ENCODE measurements at regions not wholly inside any gene's neighbourhood (a gene's known extent, or its start where the extent isn't known, plus 50 kb on each side); places are given as distances from the start of the nearest gene placed in this dataset.
"Not testable (repeated sequence)": the region's sequence is repeated elsewhere in the genome, so short reads cannot be mapped to it uniquely, and the experiment has no call there.

GRCh38 chr2:144625626-144626025 lies 105.7 kb upstream of the ZEB2 start:
- TF ChIP-seq, protein P1, sequence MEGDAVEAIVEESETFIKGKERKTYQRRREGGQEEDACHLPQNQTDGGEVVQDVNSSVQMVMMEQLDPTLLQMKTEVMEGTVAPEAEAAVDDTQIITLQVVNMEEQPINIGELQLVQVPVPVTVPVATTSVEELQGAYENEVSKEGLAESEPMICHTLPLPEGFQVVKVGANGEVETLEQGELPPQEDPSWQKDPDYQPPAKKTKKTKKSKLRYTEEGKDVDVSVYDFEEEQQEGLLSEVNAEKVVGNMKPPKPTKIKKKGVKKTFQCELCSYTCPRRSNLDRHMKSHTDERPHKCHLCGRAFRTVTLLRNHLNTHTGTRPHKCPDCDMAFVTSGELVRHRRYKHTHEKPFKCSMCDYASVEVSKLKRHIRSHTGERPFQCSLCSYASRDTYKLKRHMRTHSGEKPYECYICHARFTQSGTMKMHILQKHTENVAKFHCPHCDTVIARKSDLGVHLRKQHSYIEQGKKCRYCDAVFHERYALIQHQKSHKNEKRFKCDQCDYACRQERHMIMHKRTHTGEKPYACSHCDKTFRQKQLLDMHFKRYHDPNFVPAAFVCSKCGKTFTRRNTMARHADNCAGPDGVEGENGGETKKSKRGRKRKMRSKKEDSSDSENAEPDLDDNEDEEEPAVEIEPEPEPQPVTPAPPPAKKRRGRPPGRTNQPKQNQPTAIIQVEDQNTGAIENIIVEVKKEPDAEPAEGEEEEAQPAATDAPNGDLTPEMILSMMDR (IDR thresholded peaks at IDR 0.05; ENCODE audit: extremely low read depth, insufficient read depth, missing control alignments), result no peak
- DNase-seq (ENCODE audit: low spot score), result no peak
- in situ Hi-C loops (cut with MboI; ENCODE audit: low pct_unique_long_range_greater_than_20kb, low sequenced_read_pairs, unreplicated experiment), result no loop called here

GRCh38 chr2:144625226-144625625 lies 105.3 kb upstream of the ZEB2 start:
- in situ Hi-C loops (cut with MboI; ENCODE audit: low pct_unique_long_range_greater_than_20kb, low sequenced_read_pairs, unreplicated experiment), result no loop called here
- no peak for DNase-seq (ENCODE audit: low spot score)
- TF ChIP-seq, protein P1 (IDR thresholded peaks at IDR 0.05; ENCODE audit: extremely low read depth, insufficient read depth, missing control alignments), result no peak

DNA sequence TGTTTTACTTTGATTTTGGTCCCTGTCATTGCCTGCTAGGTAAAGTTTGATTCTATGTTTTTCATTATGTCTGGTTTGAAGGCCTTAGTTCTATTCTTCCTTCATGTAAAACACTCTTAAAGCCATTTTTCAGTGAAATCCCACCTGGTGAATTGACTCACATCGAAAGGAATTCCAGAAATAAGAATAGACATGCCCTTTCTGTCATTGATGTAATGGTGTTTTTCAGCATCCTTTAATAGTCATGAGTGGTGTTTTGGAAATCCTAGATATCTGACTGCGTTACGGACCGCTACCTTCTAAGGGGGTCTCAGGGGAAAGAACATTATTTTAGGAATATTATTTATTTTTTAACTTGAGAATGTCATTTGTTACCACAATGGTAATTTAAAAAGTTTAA lies 104.5 kb upstream of the ZEB2 start:
- DNase-seq (ENCODE audit: low spot score), result no peak
- in situ Hi-C loops (cut with MboI; ENCODE audit: low pct_unique_long_range_greater_than_20kb, low sequenced_read_pairs, unreplicated experiment), result no loop called here
- TF ChIP-seq, protein P1 (IDR thresholded peaks at IDR 0.05; ENCODE audit: extremely low read depth, insufficient read depth, missing control alignments), result no peak

DNA sequence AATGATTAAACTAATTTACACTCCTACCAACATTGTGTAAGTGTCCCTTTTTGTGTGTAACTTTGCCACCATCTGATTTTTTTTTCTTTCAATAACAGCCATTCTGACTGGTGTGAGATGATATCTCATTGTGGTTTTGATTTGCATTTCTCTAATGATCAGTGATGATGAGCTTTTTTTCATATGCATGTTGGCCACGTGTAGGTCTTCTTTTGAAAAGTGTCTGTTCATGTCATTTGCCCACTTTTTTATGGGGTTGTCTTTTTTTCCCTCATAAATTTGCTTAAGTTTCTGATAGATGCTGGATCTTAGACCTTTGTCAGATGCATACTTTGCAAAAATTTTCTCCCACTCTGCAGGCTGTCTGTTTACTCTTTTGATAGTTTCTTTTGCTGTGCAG lies 102.5 kb upstream of the ZEB2 start:
- DNase-seq (ENCODE audit: low spot score); in situ Hi-C loops (cut with MboI; ENCODE audit: low pct_unique_long_range_greater_than_20kb, low sequenced_read_pairs, unreplicated experiment): not testable (repeated sequence)

DNA sequence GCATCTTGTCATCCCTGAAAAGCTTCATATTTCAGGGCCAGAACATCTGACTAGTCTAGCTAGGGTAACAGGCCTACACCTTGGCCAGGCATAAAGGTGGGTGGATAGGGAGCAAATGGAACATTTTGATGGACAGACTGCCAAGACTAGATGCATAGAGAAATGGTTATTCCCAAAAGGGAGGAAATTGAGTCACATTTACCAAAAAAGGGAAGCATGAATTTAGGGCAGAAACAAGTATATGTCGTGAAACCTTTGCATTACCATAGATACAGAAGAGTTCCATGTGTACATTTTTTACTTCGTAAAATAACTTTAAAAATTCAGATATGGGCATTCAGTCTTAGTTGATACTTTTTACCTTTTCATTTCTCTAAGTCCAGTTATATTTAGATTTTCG lies 101.3 kb upstream of the ZEB2 start:
- in situ Hi-C loops (cut with MboI; ENCODE audit: low pct_unique_long_range_greater_than_20kb, low sequenced_read_pairs, unreplicated experiment), result no loop called here
- TF ChIP-seq, protein P1 (IDR thresholded peaks at IDR 0.05; ENCODE audit: extremely low read depth, insufficient read depth, missing control alignments), result no peak
- no peak for DNase-seq (ENCODE audit: low spot score)

DNA sequence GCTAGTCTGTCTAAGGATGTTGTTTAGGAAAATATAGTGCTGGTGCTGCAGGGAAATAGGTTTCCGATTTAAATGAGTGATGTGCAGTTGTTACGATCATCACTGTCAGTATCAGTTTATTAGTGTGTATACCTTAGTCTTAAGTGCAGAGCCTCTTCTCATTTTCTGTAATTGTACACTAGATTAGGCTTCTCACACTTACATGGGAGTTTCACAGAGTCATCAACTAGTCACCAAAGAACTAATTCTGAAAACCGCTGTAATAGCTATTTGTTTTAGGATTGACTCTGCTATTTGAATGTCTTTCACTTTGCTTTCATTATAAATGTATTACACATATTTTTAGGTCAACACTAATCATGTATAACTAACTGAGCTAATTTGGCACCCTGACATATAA lies 99.8 kb upstream of the ZEB2 start:
- DNase-seq (ENCODE audit: low spot score), result no peak
- in situ Hi-C loops (cut with MboI; ENCODE audit: low pct_unique_long_range_greater_than_20kb, low sequenced_read_pairs, unreplicated experiment), result no loop called here
- TF ChIP-seq, protein P1 (IDR thresholded peaks at IDR 0.05; ENCODE audit: extremely low read depth, insufficient read depth, missing control alignments), result no peak

- in situ Hi-C loops (cut with MboI; ENCODE audit: low pct_unique_long_range_greater_than_20kb, low sequenced_read_pairs, unreplicated experiment); DNase-seq (ENCODE audit: low spot score): not testable (repeated sequence)
Observed at GRCh38 chr2:144617171-144617570, 97.3 kb upstream of the ZEB2 start.

- no peak for DNase-seq (ENCODE audit: low spot score)
- in situ Hi-C loops (cut with MboI; ENCODE audit: low pct_unique_long_range_greater_than_20kb, low sequenced_read_pairs, unreplicated experiment), result no loop called here
- TF ChIP-seq, protein P1 (IDR thresholded peaks at IDR 0.05; ENCODE audit: extremely low read depth, insufficient read depth, missing control alignments), result no peak
Observed at GRCh38 chr2:144615866-144616565, 96.1 kb upstream of the ZEB2 start.

All from GM13977 (cell line).